Activated CD8-positive, alpha-beta memory T cell treated with anti-CD3 and anti-CD28 coated beads, Interleukin-2, amount 50 U/mL, for 1 hour (primary cell): ENCODE measurements at regions not wholly inside any gene's neighbourhood (a gene's known extent, or its start where the extent isn't known, plus 50 kb on each side); places are given as distances from the start of the nearest gene placed in this dataset.

Experiments
- DNase-seq: peaks from one replicate; pipeline ENCODE4 v3.0.0-alpha.2; 2020; ENCODE audit errors: extremely low read depth

GRCh38 chr3:21357241-21357640 lies 393.8 kb downstream of the ZNF385D start:
- no peak for DNase-seq

GRCh38 chr3:21356402-21356801 lies 394.6 kb downstream of the ZNF385D start:
- no peak for DNase-seq

- DNase-seq, result no peak
Observed at GRCh38 chr3:21345382-21345976, 405.5 kb downstream of the ZNF385D start.

- DNase-seq, result no peak
Observed at GRCh38 chr3:21331857-21332256, 419.2 kb downstream of the ZNF385D start.

- DNase-seq, result no peak
Observed at GRCh38 chr3:21331321-21331720, 419.7 kb downstream of the ZNF385D start.

- DNase-seq, result no peak
Observed at GRCh38 chr3:21330293-21330692, 420.7 kb downstream of the ZNF385D start.

GRCh38 chr3:21328711-21329390 lies 422.2 kb downstream of the ZNF385D start:
- DNase-seq, result no peak

GRCh38 chr3:21326704-21327475 lies 424.1 kb downstream of the ZNF385D start:
- DNase-seq, result no peak

- no peak for DNase-seq
Observed at GRCh38 chr3:21314688-21315087, 436.3 kb downstream of the ZNF385D start.

GRCh38 chr3:21310891-21311290 lies 440.1 kb downstream of the ZNF385D start:
- DNase-seq, result no peak

- no peak for DNase-seq
Observed at GRCh38 chr3:21310161-21310560, 440.8 kb downstream of the ZNF385D start.

- no peak for DNase-seq
Observed at GRCh38 chr3:21297304-21297703, 453.7 kb downstream of the ZNF385D start.

GRCh38 chr3:21294768-21295167 lies 456.2 kb downstream of the ZNF385D start:
- no peak for DNase-seq

GRCh38 chr3:21292971-21293370 lies 458.0 kb downstream of the ZNF385D start:
- DNase-seq, result no peak

GRCh38 chr3:21290557-21290956 lies 460.5 kb downstream of the ZNF385D start:
- DNase-seq, result no peak

- DNase-seq, result no peak
Observed at GRCh38 chr3:21274079-21274571, 476.9 kb downstream of the ZNF385D start.

GRCh38 chr3:21273259-21274025 lies 477.6 kb downstream of the ZNF385D start:
- DNase-seq, result no peak

- no peak for DNase-seq
Observed at GRCh38 chr3:21271606-21272016, 479.4 kb downstream of the ZNF385D start.

- no peak for DNase-seq
Observed at GRCh38 chr3:21269882-21270281, 481.1 kb downstream of the ZNF385D start.

- no peak for DNase-seq
Observed at GRCh38 chr3:21260507-21260906, 490.5 kb downstream of the ZNF385D start.

GRCh38 chr3:21259896-21260295 lies 491.1 kb downstream of the ZNF385D start:
- DNase-seq, result no peak

GRCh38 chr3:21256932-21257331 lies 494.1 kb downstream of the ZNF385D start:
- DNase-seq, result no peak
